ENCODE measurements at regions not wholly inside any gene's neighbourhood (a gene's known extent, or its start where the extent isn't known, plus 50 kb on each side); places are given as distances from the start of the nearest gene placed in this dataset.
"Not testable (repeated sequence)": the region's sequence is repeated elsewhere in the genome, so short reads cannot be mapped to it uniquely, and the experiment has no call there.

DNA sequence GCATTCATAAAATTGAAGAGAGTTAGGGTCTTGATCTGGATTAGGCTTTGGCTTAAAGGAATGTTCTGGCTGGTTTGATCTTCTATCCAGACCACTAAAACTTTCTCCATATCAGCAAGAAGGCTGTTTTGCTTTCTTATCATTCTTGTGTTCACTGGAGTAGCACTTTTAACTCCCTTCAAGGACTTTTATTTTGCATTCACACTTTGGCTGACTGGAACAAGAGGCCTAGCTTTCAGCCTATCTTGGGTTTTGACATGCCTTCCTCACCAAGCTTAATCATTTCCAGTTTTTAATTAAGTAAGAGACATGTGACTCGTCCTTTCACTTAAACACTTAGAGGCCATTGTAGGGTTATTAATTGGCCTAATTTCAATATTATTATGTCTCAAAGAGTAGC lies 190.3 kb downstream of the RAB11FIP2 start:
- TF ChIP-seq POLR2A (IDR thresholded peaks at IDR 0.05): not testable (repeated sequence)
- TF ChIP-seq, protein P1, sequence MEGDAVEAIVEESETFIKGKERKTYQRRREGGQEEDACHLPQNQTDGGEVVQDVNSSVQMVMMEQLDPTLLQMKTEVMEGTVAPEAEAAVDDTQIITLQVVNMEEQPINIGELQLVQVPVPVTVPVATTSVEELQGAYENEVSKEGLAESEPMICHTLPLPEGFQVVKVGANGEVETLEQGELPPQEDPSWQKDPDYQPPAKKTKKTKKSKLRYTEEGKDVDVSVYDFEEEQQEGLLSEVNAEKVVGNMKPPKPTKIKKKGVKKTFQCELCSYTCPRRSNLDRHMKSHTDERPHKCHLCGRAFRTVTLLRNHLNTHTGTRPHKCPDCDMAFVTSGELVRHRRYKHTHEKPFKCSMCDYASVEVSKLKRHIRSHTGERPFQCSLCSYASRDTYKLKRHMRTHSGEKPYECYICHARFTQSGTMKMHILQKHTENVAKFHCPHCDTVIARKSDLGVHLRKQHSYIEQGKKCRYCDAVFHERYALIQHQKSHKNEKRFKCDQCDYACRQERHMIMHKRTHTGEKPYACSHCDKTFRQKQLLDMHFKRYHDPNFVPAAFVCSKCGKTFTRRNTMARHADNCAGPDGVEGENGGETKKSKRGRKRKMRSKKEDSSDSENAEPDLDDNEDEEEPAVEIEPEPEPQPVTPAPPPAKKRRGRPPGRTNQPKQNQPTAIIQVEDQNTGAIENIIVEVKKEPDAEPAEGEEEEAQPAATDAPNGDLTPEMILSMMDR (IDR thresholded peaks at IDR 0.05): not testable (repeated sequence)

All from testis (tissue), 2 donors.